B cell (primary cell): ENCODE measurements at regions not wholly inside any gene's neighbourhood (a gene's known extent, or its start where the extent isn't known, plus 50 kb on each side); places are given as distances from the start of the nearest gene placed in this dataset.

Source experiments
- CTCF ChIP-seq: fragments of 200-600 bp; IDR thresholded peaks from one replicate; pipeline ENCODE4 v1.8.0; 2022; ENCODE audit warnings: antibody characterized with exemption, mild to moderate bottlenecking
- EZH2 ChIP-seq: IDR thresholded peaks from 2 replicates; pipeline ENCODE4 v1.6.1; 2012; ENCODE audit warnings: borderline replicate concordance, low read depth, mild to moderate bottlenecking, moderate library complexity, low read length; ENCODE audit not compliant: insufficient read depth, poor library complexity, severe bottlenecking

GRCh38 chr14:87838931-87839330 is 154.1 kb downstream of the GALC start:
- no peak for TF ChIP-seq CTCF
- no peak for TF ChIP-seq EZH2
